Stimulated activated CD8-positive, alpha-beta memory T cell treated with anti-CD3 and anti-CD28 coated beads, Interleukin-15, amount 100 ng/mL, for 4 hours (primary cell): ENCODE measurements at regions not wholly inside any gene's neighbourhood (a gene's known extent, or its start where the extent isn't known, plus 50 kb on each side); places are given as distances from the start of the nearest gene placed in this dataset.
"Not testable (repeated sequence)": the region's sequence is repeated elsewhere in the genome, so short reads cannot be mapped to it uniquely, and the experiment has no call there.

Experiments
- DNase-seq, 2 donors: peaks; one replicate each; pipeline ENCODE4 v3.0.0-alpha.2; 2020; ENCODE audit warnings: low read depth in 2 of 2

GRCh38 chr11:109677231-109677630 lies 255.2 kb downstream of the C11orf87 start:
- DNase-seq: no peak

GRCh38 chr11:109677876-109678275 lies 255.9 kb downstream of the C11orf87 start:
- no peak for DNase-seq

GRCh38 chr11:109680127-109680526 lies 258.1 kb downstream of the C11orf87 start:
- DNase-seq: no peak

DNA sequence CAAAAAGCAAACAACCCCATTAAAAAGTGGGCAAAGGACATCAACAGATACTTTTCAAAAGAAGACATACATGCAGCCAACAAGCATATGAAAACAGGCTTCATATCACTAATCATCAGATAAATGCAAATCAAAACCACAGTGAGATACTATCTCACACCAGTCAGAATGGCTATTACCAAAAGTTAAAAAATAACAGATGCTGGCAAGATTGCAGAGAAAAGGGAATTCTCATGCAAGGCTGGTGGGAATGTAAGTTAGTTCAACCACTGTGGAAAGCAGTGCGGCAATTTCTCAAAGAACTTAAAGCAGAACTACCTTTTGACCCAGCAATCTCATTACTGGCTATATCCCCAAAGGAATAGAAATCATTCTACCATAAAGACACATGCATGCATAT lies 260.8 kb downstream of the C11orf87 start:
- DNase-seq: not testable (repeated sequence)

GRCh38 chr11:109695696-109696095 lies 273.7 kb downstream of the C11orf87 start:
- DNase-seq: no peak

- DNase-seq: no peak
Observed at GRCh38 chr11:109696191-109696897, 274.4 kb downstream of the C11orf87 start.

GRCh38 chr11:109697140-109697843 lies 275.3 kb downstream of the C11orf87 start:
- no peak for DNase-seq

- no peak for DNase-seq
Observed at GRCh38 chr11:109698237-109698636, 276.2 kb downstream of the C11orf87 start.

- DNase-seq: no peak
Observed at GRCh38 chr11:109704432-109704831, 282.4 kb downstream of the C11orf87 start.

DNA sequence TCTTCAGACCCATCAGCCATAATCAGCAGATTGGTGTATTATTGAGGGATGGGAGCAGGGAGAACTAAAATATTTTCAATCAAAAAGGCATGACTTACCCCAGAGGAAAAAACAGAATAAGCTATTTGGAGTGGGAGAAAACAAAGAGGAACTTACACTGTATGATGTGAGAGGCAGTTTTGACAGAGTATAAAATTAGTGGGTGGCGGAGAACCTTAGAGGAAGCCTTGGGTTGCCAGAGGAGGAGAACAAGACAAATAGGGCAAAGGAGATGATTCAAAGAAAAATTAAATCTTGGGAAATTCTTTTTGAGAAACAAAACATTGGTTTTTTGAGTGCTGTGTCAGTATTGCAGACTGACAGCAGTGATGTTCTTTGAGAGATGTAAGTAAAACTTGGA lies 285.0 kb downstream of the C11orf87 start:
- DNase-seq: no peak

- no peak for DNase-seq
Observed at GRCh38 chr11:109707411-109707810, 285.4 kb downstream of the C11orf87 start.

DNA sequence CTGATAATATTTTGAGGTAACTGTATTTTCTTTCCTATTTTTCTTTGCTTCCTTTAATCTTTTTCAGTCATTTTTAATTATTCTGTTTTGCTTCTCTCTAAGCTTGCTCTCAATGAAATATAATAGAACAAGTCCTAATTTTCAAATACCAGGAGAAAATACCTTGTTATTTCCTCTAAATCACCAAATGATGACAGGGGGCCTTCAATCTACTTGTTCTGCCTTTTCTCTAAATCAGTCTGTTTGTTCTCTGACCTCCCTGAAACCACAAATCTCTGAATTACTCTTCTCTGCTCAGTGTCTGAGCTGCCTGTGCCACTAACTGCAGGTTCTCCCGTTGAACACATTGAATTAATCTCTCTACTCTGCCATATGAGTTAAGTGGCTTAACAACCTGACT lies 286.2 kb downstream of the C11orf87 start:
- DNase-seq: no peak

DNA sequence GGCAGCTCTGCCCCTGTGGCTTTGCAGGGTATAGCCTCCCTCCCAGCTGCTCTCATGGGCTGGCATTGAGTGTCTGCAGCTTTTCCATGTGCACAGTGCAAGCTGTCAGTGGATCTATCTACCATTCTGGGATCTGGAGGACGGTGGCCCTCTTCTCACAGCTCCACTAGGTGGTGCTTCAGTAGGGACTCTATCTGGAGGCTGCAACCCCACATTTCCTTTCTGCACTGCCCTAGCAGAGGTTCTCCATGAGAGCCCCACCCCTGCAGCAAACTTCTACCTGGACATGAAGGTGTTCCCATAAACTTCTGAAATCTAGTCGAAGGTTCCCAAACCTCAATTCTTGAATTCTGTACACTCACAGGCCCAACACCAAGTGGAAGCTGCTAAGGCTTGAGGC lies 292.5 kb downstream of the C11orf87 start:
- not testable (repeated sequence) for DNase-seq

GRCh38 chr11:109715424-109715823 lies 293.4 kb downstream of the C11orf87 start:
- not testable (repeated sequence) for DNase-seq

GRCh38 chr11:109726061-109726460 lies 304.1 kb downstream of the C11orf87 start:
- no peak for DNase-seq

GRCh38 chr11:109728056-109728455 lies 306.1 kb downstream of the C11orf87 start:
- no peak for DNase-seq

- DNase-seq: no peak
Observed at GRCh38 chr11:109729761-109730160, 307.8 kb downstream of the C11orf87 start.

GRCh38 chr11:109730669-109731068 lies 308.7 kb downstream of the C11orf87 start:
- no peak for DNase-seq

- DNase-seq: no peak
Observed at GRCh38 chr11:109731451-109731850, 309.5 kb downstream of the C11orf87 start.

DNA sequence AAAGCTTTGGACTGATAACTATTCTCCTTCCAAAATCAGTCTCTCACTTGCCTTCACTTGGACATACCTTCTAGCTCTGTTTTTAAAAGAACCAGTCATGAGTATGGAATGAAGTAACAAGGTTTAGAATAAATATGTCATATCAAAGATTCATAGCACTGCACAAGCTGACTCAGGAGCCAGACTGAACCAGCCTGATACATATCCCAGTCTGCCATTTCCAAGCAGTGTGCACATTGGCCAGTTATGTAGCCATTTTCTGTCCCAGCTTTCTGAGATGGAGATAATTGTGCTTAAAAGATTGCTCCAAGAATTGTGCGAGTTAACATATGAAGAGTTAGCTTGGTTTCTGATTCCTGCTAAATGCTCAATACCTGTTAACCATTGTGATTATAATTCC lies 311.3 kb downstream of the C11orf87 start:
- no peak for DNase-seq

DNA sequence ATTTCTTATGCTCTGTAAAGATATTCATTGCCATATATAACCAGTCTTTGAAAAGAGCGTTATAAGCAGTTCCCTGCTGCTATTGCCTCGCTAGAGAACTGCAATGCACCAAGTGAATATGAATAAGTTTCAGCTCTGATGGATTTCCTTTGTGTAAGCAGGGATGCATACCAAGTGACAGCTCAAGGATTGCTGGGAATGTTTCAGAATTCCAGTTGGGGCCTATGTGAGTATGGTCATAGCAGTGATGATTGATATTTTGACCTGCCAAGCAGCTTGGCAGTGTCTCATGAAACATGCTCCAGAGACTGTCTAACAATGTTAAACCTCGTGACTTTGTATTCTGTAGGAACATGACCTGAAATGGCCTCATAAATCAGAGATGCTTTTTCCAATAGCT lies 312.6 kb downstream of the C11orf87 start:
- no peak for DNase-seq

GRCh38 chr11:109735128-109735527 lies 313.1 kb downstream of the C11orf87 start:
- DNase-seq: no peak

DNA sequence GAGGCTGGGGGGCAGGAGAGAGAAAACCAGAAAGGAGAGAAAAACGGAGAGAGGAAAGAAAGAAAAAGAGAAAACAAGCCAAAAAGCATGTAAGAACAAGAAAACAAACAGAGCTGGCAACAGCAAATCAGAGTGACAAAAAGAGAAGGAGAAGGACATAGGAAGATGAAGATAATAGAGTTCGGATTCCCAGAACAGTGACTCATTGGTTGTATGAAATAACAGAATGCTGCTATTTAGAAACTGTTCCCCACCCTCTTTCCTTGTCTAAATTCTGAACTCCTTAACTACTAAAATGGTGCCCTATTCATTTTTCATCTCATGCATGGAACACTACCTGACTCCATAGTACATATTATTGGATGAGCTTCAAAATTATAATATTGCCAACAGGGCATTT lies 317.4 kb downstream of the C11orf87 start:
- no peak for DNase-seq
